ENCODE measurements at regions not wholly inside any gene's neighbourhood (a gene's known extent, or its start where the extent isn't known, plus 50 kb on each side); places are given as distances from the start of the nearest gene placed in this dataset.

GRCh38 chr17:33978889-33979288 is 276.2 kb upstream of the CCL2 start:
- TF ChIP-seq, protein P1, sequence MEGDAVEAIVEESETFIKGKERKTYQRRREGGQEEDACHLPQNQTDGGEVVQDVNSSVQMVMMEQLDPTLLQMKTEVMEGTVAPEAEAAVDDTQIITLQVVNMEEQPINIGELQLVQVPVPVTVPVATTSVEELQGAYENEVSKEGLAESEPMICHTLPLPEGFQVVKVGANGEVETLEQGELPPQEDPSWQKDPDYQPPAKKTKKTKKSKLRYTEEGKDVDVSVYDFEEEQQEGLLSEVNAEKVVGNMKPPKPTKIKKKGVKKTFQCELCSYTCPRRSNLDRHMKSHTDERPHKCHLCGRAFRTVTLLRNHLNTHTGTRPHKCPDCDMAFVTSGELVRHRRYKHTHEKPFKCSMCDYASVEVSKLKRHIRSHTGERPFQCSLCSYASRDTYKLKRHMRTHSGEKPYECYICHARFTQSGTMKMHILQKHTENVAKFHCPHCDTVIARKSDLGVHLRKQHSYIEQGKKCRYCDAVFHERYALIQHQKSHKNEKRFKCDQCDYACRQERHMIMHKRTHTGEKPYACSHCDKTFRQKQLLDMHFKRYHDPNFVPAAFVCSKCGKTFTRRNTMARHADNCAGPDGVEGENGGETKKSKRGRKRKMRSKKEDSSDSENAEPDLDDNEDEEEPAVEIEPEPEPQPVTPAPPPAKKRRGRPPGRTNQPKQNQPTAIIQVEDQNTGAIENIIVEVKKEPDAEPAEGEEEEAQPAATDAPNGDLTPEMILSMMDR (IDR thresholded peaks at IDR 0.05; ENCODE audit: insufficient read depth, low read depth, low read length) = no peak
- CTCF ChIA-PET = no interaction called here
- Histone ChIP-seq H3K36me3 (ENCODE audit: control insufficient read depth, insufficient read depth, low read length) (no peaks in the 10 kb centered on the region), H3K4me3 (ENCODE audit: low read depth, low read length) (no peak overlapping the region), H3K27me3 (ENCODE audit: control insufficient read depth, insufficient read depth, low read length) (no peaks in the 10 kb centered on the region)
- POLR2A ChIA-PET = no interaction called here
- no peak for DNase-seq (ENCODE audit: low read depth)

- H3K27me3 ChIP-seq (ENCODE audit: control insufficient read depth, insufficient read depth, low read length) = no peaks in the 10 kb centered on the region
- no peak overlapping the region for H3K4me3 ChIP-seq (ENCODE audit: low read depth, low read length)
- TF ChIP-seq, protein P1 (IDR thresholded peaks at IDR 0.05; ENCODE audit: insufficient read depth, low read depth, low read length) = no peak
- CTCF ChIA-PET = no interaction called here
- H3K36me3 ChIP-seq (ENCODE audit: control insufficient read depth, insufficient read depth, low read length) = no peaks in the 10 kb centered on the region
- no peak for DNase-seq (ENCODE audit: low read depth)
- POLR2A ChIA-PET = no interaction called here
Observed at GRCh38 chr17:33980193-33980592, 274.9 kb upstream of the CCL2 start.

GRCh38 chr17:33981711-33982601 is 273.1 kb upstream of the CCL2 start:
- Histone ChIP-seq H3K4me3 (ENCODE audit: low read depth, low read length) (no peak overlapping the region), H3K27me3 (ENCODE audit: control insufficient read depth, insufficient read depth, low read length) (no peaks in the 10 kb centered on the region), H3K36me3 (ENCODE audit: control insufficient read depth, insufficient read depth, low read length) (no peaks in the 10 kb centered on the region)
- CTCF ChIA-PET = interaction anchor here (0.6 kb wide), 1 partner anchor 43 kb away, joined by 3 read pairs; no protein-coding TSS in a partner anchor
- POLR2A ChIA-PET = no interaction called here
- TF ChIP-seq, protein P1 (IDR thresholded peaks at IDR 0.05; ENCODE audit: insufficient read depth, low read depth, low read length) = no peak
- no peak for DNase-seq (ENCODE audit: low read depth)

DNA sequence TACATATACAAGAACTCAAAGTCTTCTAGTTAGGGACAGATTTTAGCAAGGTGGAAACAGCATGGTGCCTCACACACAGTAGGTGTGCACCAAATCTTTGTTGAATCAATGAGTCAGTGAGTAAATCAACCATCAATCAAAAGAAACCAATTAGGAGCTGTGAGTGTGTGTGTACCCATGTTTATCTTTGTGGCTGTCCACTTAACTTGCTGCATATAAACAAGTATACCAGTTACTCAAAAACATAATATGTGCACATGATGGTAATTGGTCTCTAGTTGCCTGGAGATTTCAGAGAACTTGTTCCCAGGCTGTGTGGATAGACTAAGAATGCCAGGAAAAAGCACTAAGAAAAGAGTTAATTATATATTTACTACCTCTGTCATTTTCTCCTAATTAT is 272.2 kb upstream of the CCL2 start:
- POLR2A ChIA-PET = no interaction called here
- TF ChIP-seq, protein P1 (IDR thresholded peaks at IDR 0.05; ENCODE audit: insufficient read depth, low read depth, low read length) = no peak
- CTCF ChIA-PET = no interaction called here

GRCh38 chr17:33983824-33984574 is 271.1 kb upstream of the CCL2 start:
- Histone ChIP-seq H3K36me3 (ENCODE audit: control insufficient read depth, insufficient read depth, low read length) (no peaks in the 10 kb centered on the region), H3K27me3 (ENCODE audit: control insufficient read depth, insufficient read depth, low read length) (no peaks in the 10 kb centered on the region), H3K4me3 (ENCODE audit: low read depth, low read length) (no peak overlapping the region)
- ChIA-PET POLR2A (no interaction called here), CTCF (no interaction called here)
- TF ChIP-seq, protein P1 (IDR thresholded peaks at IDR 0.05; ENCODE audit: insufficient read depth, low read depth, low read length) = no peak
- no peak for DNase-seq (ENCODE audit: low read depth)

More for the DNA sequence above, 272.2 kb upstream of the CCL2 start:
- no peaks in the 10 kb centered on the region for H3K36me3 ChIP-seq (ENCODE audit: control insufficient read depth, insufficient read depth, low read length)
- DNase-seq (ENCODE audit: low read depth) = no peak
- H3K27me3 ChIP-seq (ENCODE audit: control insufficient read depth, insufficient read depth, low read length) = no peaks in the 10 kb centered on the region
- H3K4me3 ChIP-seq (ENCODE audit: low read depth, low read length) = no peak overlapping the region
